Stimulated activated CD4-positive, alpha-beta T cell treated with anti-CD3 and anti-CD28 coated beads, Interleukin-12 subunit alpha, Interleukin-12 subunit beta, amount 100 ng/mL, for 48 hours (primary cell): ENCODE measurements at regions not wholly inside any gene's neighbourhood (a gene's known extent, or its start where the extent isn't known, plus 50 kb on each side); places are given as distances from the start of the nearest gene placed in this dataset.

ENCODE experiments used
- DNase-seq, 3 donors: peaks; one replicate each; pipeline ENCODE4 v3.0.0-alpha.2; 2020; ENCODE audit warnings: low read depth in 2 of 3, low spot score in 1 of 3

DNA sequence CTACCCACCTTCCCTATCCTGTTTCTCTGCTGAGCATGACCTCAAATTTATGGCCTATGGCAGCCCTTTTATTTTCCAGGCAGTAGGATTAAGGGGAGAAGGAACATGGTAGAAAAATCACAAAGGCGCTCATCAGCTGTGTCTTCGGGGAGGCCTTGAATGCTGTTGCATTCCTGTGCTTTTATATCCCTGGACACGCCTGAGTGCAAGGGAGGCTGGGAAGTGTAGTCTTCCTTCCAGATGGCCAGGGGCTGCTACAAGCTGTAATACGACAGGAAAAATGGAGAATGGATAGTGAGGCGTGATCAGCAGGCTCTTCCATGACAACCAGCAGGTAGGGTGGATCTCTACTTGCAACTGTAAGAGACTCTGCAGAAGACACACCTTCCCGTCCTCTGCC lies 210.9 kb upstream of the GGTLC1 start:
- no peak for DNase-seq

DNA sequence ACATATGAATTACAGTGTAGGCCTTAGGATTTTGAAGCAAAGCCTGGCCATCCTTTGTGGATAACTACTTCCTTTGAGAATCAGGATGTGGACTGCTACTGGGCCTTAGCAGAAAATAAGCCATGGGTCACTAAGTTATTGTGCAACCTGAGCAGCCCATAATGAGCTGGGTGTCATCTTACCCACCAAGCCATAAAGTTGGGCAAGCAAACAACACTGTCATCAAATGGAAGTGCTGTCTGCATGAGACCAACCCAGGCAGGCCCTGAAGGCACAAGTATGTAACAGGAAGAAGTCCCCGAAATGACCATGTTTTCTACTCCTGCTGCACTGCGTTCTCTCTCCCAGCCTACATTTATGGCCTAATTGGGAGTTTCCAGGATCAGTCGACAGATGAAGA lies 205.6 kb upstream of the GGTLC1 start:
- DNase-seq = no peak

DNA sequence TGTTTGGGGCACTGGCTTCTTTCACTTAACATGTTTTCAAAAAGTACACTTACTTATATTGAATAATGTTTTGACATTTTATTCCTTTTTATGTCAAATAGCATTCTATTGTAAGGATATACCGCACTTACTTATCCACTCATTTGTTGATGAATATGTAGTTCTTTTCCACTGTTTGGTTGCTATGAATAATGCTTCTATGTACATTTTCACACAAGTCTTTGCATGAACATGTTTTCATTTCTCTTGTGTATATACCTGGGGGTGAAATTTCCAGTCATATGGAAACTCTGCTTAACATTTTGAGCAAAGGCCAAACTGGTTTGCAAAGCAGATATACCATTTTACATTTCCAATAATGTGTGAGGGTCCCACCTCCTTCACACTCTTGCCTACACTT lies 202.3 kb upstream of the GGTLC1 start:
- DNase-seq = no peak

DNA sequence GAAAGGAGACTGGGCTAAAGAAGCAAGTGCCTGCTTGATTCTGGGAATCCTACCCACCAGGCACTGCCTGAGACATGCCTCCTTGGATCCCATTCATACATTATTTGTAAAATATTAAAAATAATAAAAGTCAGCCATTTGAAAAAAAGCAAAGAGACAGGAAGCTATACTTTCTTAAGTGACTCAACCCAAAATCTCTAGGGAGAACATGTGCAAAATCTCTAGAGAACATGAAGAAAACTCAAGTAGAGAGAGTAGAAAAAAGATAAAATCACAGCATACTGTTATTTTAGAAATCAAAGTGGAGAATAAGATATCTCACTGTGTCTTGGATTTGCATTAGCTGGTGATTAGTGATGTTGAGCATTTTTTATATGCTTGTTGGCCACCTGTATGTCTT lies 197.2 kb upstream of the GGTLC1 start:
- DNase-seq = no peak

DNA sequence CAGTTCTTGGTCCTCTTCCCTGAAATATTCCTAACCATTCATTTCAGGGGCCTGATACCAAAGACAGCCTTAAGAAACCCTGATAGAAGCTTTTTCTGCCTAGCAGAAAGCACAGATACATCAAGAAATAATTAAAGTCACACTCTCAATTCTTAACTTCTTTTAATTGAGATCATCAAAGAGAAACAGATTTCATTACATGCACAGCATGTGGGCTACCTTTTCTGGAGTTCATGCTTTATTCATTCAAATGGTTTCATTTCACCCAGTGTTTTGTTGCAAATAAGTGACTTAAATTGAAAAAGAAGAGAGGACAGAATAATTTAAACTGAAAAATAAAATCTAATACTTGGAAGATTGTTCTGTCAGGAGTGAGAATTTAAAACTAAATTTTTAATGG lies 192.6 kb upstream of the GGTLC1 start:
- no peak for DNase-seq

DNA sequence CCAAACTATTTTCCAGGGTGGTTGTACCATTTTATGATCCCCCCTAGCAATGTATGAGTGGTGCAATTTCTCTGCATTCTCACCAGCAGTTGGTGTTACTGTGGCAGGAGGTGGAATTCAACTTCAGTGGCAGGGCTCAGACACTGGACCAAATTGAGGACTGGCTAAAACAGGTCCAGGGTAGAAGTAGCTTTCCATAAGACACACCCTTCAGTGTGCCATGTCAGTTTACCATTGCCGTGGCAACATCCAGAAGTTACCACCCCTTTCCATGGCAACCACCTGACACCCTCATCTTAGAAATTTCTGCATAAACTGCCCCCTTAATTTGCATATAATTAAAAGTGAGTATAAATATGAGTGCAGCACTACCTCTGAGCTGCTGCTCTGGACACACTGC lies 180.7 kb upstream of the GGTLC1 start:
- no peak for DNase-seq

DNA sequence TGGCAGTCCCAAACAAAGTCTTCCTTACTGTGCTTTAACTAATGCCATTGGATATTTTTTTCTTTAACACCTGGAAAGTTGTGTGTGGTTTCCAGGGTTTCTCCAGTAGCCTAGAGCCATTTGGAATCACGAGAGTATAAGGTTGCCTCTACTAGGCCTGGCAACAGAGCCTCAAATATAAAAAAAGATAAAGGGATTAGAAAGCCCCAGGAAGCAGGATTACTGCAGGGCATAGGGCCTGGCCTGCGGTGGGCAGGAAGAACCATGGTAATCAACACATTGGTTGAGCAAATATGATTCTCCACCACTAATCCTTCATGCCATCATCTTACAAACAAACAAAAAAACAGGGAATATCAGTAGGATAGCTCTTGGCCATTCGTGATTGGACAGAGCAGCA lies 177.8 kb upstream of the GGTLC1 start:
- DNase-seq = no peak

DNA sequence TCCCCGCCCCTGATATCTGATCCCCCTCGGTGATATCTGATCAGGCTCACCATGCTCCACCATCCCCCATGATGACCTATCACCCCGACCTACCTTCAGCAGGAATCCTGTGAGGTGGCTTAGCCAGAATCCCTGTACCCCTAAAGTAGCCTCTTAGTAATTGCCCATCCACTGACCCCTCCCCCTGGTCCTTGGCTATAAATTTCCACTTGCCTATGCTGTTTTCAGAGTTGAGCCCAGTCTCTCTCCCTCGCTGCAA lies 177.5 kb upstream of the GGTLC1 start:
- DNase-seq = no peak

DNA sequence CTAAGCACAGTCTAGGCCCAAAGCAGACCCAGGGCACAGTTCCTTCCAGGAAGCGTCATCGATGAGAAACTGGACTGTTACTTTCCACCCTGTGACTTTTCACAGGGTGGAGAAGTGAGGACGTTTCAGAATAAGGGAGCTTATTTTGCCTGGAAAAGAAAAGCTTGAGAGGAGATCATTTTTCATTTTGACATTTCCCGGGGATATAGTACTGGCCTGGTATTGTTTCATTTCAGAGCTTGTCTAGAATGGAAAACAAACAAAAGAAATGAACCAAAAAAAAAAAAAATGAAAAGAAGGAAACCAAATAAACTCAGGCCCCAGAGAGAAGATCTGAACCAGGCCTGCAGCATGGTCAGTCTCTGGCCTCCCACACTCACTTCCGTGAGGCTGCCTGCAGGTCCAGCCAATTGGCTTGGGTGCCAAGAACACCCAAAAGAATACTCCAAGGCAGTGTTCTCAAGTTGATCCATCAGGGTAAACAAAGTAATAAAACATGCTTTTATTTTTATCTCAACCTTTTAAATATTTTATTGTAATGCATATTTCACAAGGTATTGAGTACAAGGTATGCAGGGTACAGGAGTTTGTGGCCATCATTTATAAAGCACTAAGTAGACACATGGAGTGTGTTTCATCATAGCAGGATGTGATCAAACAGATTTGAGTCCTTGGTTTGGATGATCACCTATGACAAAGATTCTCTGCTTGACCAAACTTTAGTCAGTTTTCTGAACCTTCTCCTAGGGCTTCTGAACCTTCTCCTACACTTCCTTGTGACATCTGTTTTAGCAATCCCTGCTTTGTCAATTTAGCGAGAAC lies 176.9 kb upstream of the GGTLC1 start:
- DNase-seq = no peak

DNA sequence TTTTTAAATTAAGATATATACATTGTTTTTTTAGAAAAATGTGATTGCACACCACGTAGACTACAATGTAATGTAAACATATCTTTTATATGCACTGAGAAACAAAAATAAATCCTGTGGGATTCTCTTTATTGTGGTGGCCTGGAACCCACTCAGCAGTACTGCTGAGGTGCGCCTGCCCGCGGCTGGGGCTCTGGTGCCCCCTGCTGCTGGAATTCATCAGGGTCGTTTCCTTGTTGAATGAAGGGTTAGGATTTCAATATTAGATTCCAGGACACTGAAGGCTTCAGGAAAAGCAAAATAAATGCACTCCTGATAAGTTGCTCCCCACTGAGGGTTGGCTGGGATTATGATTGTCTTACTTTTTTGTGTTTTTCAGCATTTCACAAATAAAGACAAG lies 175.8 kb upstream of the GGTLC1 start:
- peak in 2 of 3 donors; percentile 10 to 35 for DNase-seq

DNA sequence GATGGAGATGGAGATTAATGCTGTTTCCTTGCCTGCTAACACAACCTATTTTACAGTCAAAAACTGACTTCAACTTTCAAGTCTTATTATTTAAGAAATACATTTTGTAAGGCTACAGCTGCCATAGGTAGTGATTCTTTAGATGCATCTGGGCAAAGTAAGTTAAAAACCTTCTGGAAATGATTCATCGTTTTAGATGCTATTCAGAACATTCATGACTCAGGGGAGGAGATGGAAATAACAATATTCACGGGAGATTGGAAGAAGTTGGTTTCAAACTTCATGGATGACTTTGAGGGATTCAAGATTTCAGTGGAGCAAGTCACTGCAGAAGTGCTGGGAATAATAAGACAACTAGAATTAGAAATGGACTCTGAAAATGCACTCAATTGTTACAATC lies 174.9 kb upstream of the GGTLC1 start:
- DNase-seq = no peak

DNA sequence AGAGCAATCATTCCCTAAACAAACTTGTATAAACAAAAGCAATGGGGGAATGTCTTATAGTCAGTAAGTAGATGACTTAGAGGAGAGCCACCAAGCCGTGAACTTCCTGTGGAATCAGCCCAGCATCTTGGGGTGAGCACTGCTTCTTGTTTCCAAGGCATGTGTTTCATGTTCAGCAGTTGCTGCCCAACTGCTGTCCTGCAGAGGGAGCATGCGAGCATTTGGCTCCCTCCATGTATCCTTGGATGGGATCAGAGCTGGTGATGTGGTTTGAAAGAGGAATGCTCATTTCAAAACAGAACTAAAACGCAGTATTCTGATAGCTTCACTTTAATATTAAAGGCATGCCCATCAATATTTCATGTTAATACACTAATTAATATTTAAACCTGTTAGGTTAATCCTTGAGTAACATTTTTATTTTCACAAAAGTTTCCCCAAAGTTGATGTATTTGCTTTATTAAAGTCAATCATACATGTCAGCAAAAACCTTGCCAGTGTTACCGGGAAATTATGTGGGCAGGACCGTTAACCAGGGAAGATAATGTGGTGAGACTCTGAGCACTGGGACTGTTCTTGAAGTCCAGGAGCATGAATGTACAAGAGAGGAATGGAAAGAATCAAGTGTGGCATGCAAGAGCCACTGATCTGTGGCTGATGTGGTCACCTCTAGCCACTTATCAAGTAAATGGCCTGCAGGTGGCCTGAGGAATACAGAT lies 172.1 kb upstream of the GGTLC1 start:
- peak in 2 of 3 donors; percentile 5 to 6 for DNase-seq

DNA sequence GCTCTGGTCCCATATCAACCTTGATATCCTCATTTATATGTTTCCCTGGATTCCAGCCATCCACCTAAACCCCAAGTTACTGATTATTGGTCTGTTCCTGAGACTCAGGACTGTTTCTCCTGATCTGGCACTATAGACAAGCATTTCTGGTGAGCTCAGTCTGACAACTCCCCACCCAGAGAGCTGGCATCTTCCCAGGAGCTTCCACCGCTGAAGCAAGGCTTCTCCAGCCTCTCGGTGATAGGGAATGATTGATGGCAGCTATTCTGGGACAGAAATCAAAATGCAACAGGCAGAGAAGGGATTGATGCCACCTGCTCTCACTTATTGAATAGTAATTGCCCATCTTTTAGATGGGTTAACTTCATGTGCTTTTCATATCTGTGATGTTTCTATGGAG lies 169.7 kb upstream of the GGTLC1 start:
- no peak for DNase-seq

DNA sequence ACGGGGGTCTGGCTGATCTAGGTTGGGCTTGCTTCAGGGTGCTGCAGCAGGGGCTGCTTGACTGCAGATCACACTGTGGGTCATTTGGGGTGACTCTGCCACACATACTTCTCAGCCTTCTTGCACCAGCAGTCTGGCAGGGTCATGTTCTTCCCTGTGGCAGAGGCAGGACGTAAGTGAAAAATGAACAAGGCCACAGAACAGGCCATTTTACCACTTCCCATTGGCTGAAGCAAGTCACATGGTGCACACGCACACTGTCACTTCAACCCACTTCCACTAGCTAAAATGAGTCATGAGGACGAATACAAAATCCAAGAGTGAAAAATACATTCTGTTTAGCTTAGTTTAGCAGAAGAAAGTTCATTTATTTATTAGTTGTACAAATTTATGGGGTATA lies 168.6 kb upstream of the GGTLC1 start:
- no peak for DNase-seq

DNA sequence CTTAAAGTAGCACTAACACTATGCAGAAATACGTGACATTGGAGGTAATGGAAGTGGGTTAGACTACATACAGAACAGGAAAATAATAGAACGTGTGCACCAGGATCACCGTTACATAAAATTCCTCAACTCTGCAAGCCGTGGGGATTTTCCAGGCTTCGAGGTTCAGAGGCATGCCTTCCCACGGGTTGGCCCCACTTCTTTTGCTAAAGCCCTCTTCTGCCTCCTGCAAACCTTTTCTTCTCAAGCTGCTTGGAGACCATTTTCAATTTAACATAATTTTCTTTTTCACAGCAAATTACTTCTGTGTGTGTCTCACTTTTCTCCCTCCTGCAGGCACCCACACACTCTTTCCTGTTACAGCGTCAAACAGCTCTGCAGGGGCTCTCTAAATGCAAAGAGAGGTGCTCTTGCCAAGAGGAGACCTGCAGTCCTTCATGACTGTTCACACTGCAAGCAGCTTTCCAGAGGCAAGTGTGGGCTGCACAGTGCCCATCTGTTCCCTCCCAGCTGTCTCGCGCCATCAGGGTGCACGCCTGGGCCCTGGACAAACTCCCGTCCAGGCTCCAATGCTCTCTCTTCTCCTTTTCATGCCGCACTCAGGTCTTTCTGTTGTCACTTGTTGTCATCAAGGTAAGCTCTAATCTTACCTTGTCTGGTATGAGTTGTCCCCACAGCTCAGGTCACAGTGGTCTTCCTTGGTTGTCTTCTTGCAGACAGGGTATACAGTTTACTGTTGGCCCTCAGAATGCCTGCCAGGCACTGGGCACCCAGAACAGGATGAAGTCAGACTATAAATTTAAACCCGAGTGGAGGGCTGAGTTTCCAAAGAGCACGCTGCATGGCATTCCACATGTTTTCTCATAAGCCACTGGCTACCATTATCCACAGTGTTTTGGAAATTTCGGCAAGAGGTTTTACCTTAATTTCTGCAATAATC lies 164.8 kb upstream of the GGTLC1 start:
- no peak for DNase-seq

DNA sequence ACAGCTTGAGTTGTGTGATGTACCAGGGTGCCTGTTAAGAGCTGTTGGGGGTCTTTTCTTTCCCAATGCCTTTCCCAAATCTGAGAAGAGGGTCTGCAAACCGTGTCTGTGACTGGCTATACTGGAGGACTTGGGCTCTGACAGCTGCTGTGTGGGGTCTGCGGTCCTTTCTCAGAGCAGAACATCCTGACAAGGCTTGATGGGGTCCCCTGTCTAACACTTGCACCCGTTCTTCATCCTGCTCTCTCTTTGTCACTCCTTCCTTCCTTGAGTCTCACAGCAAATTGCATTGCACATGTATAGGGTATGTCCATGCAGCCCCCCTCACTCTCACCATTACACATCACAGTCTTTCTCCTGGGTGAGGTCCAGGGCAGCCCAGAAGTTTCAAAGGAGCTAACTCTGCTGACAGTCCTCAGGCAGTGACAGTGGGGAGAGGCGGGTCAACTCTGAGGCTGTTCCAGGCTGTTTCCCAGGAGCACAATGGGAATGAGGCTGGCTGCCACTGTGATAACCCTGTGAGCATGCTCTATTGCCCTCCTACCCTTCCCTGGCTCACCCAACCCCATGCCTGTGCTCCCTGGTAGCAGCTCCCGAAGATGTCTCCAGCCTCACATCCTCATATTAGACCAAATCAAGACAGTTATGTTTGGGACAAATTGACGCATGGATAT lies 163.2 kb upstream of the GGTLC1 start:
- DNase-seq = no peak

DNA sequence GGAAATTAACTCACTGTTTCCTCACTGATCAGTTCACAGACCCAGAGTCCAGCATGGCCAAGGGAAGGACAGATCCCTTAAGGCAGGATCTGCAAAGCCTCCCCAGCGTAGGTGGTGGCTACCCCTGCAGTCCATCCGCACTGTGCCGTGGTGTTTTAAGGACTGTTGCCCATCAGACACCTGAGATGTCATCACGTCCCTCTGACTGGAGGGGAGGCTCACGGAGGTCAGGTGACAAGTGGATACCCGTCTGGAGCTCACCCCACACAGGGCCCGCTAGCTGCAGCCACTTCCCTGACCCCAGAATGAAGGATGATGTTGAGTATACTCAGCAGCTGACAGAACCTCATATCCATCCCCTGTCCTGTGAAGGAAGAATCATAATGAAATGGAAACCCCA lies 161.8 kb upstream of the GGTLC1 start:
- DNase-seq = no peak

DNA sequence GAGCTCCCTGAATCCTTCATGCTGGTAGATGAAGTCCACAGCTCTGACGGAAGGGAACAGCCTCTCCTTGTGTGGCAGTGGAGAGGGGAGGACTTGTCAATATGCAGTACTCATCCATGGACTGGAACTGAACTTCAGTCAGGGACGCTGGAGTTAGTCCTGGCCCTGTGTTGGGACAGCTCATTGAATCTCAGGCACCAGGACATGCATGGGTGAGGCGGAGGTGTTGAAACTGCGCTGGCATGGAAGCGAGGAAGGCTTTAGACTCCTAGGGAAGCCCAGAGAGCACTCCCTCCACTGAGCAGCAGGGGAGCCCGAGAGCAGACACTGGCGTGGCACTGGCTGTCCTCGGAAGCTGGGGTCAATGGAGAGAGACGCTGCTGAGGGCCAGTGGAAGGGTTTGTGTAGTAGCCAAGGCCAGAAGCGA lies 161.3 kb upstream of the GGTLC1 start:
- DNase-seq = no peak

DNA sequence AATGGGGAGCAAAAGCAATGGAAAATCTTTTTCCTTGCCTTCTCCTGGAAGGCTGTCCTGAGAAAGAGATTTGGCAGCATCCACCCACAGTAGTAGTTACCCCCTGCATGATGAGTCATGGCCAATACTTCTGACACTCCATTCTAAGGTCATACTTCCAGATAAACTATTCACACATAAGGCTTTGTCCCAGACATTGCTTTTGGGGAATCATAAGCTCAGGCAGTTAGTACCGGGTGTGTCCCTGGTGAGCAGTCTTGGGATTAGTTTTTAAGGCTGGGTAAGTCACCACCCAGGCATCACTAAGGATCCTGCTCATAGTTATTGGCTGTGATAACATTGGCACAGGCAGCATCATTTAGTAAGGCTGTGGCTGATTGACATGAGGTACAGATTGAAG lies 160.6 kb upstream of the GGTLC1 start:
- no peak for DNase-seq

DNA sequence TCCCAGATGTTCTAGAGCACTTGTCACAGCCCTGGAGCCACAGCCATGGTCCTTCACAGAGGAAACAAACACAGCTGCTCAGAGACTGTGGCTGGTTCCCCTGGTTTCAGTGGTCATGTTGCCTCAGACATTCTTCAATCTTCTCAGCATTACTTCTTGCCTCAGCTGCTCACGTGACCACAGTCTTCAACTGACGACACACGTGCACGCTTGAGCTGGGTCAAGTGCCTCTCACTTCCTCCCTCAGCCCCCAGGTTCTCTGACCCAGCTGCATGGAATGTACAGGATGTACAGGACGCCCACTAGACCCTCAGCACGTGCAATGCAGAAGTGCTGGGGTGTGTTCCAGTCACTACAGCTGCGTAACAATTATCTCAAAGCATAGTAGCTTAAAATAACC lies 159.8 kb upstream of the GGTLC1 start:
- no peak for DNase-seq

DNA sequence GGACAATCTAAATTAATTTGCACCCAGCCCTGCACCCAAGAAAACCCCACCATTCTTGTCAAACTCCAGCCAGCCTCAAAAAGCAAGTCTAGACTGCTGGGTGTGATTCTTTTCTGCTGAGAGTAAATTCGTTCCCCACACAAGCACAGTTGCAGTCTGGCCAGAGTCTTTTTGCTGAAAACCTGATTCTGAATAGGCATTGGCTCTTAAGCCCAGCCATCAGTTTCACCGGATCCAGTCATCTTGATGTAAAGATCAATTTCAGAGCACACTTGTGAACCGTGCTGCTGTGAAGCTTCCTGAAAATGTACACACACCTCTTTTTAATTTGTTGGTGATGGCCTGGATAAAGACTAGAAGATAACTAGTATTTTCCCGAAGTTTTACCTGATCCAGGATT lies 159.4 kb upstream of the GGTLC1 start:
- no peak for DNase-seq
